Sigmoid colon (tissue), 6 donors: ENCODE measurements at regions not wholly inside any gene's neighbourhood (a gene's known extent, or its start where the extent isn't known, plus 50 kb on each side); places are given as distances from the start of the nearest gene placed in this dataset.

Source experiments
- DNase-seq: peaks from one replicate; pipeline ENCODE4 v3.0.0-alpha.2; 2019
- H3K27ac ChIP-seq, 4 donors: fragments of 200-600 bp; sonication (generic); one replicate each; pipeline ENCODE4 v1.5.1; 2016 to 2019; ENCODE audit warnings: mild to moderate bottlenecking in 1 of 4
- H3K27me3 ChIP-seq, 3 donors: fragments of 200-600 bp; sonication (generic); one replicate each; pipeline ENCODE4 v1.5.1; 2019; ENCODE audit warnings: mild to moderate bottlenecking in 1 of 3
- H3K36me3 ChIP-seq, 4 donors: fragments of 200-600 bp; sonication (generic); one replicate each; pipeline ENCODE4 v1.5.1; 2016 to 2019
- H3K4me1 ChIP-seq, 4 donors: fragments of 200-600 bp; sonication (generic); one replicate each; pipeline ENCODE4 v1.5.1; 2017 to 2019
- H3K4me3 ChIP-seq, 4 donors: fragments of 200-600 bp; sonication (generic); one replicate each; pipeline ENCODE4 v1.5.1; 2017 to 2019; ENCODE audit warnings: mild to moderate bottlenecking in 2 of 4, moderate library complexity in 1 of 4
- H3K9me3 ChIP-seq, 4 donors: fragments of 200-600 bp in 3 of 4; sonication (generic) in 3 of 4; one replicate each; pipeline versions ENCODE4 v1.5.1 to v1.6.1; 2013 to 2019
- CTCF ChIP-seq, 4 experiments: fragments of 450-650 bp in 3 of 4; fragments of 200-600 bp in 1 of 4; IDR thresholded peaks; one replicate each; pipeline ENCODE4 v1.5.1; 2016 to 2019; ENCODE audit warnings: antibody characterized with exemption in 4 of 4, mild to moderate bottlenecking in 3 of 4, moderate library complexity in 2 of 4
- EP300 ChIP-seq, 4 donors: sonication (generic); formaldehyde crosslinking; IDR thresholded peaks; one replicate each; pipeline ENCODE4 v1.6.1; 2017; ENCODE audit warnings: antibody characterized with exemption in 4 of 4
- POLR2A ChIP-seq, 2 donors: fragments of 450-650 bp; IDR thresholded peaks; one replicate each; pipeline ENCODE4 v1.6.1; 2016; ENCODE audit warnings: antibody characterized with exemption in 2 of 2, mild to moderate bottlenecking in 2 of 2, moderate library complexity in 2 of 2
- POLR2AphosphoS5 ChIP-seq, 4 donors: sonication (generic); formaldehyde crosslinking; IDR thresholded peaks; one replicate each; pipeline ENCODE4 v1.6.1; 2017; ENCODE audit warnings: antibody characterized with exemption in 4 of 4
- WGBS, 2 donors: extraction: QIAGEN DNeasy Blood & Tissue Kit; methylation state at CpG; one replicate each; pipeline ENCODE4 v1.1.7; 2013; 5-methylcytosine and 5-hydroxymethylcytosine counted together
- intact Hi-C: fragments of 100-400 bp; cut with DNase I; formaldehyde crosslinking; loops from one replicate; pipeline ENCODE4 v1.15.1; 2023
- donor health status: healthy with polysubstance abuse.
- donor health status: healthy.

- Histone ChIP-seq H3K9me3 (peaks cover 0 to 5% (median 4%) of the 10 kb centered on the region in 4 donors), H3K4me3 (no peak overlapping the region), H3K4me1 (no peaks in the 10 kb centered on the region), H3K27ac (no peak overlapping the region), H3K27me3 (no peaks in the 10 kb centered on the region), H3K36me3 (no peaks in the 10 kb centered on the region)
- TF ChIP-seq POLR2AphosphoS5 (IDR thresholded peaks at IDR 0.05) (no peak), CTCF (IDR thresholded peaks at IDR 0.05) (no peak), POLR2A (IDR thresholded peaks at IDR 0.05) (no peak), EP300 (IDR thresholded peaks at IDR 0.05) (no peak)
- no peak for DNase-seq
- intact Hi-C loops, result no loop called here
Measured at GRCh38 chr12:46699986-46700385, 125.8 kb downstream of the SLC38A4 start.

GRCh38 chr12:46698003-46698402 is 127.8 kb downstream of the SLC38A4 start:
- no peaks in the 10 kb centered on the region for H3K27me3 ChIP-seq
- no peak overlapping the region for H3K27ac ChIP-seq
- H3K9me3 ChIP-seq, result peaks cover 0 to 5% (median 4%) of the 10 kb centered on the region in 4 donors
- H3K4me1 ChIP-seq, result no peaks in the 10 kb centered on the region
- DNase-seq, result no peak
- TF ChIP-seq POLR2A (IDR thresholded peaks at IDR 0.05) (no peak), CTCF (IDR thresholded peaks at IDR 0.05) (no peak), EP300 (IDR thresholded peaks at IDR 0.05) (no peak), POLR2AphosphoS5 (IDR thresholded peaks at IDR 0.05) (no peak)
- no peaks in the 10 kb centered on the region for H3K36me3 ChIP-seq
- intact Hi-C loops, result no loop called here
- no peak overlapping the region for H3K4me3 ChIP-seq

- Histone ChIP-seq H3K4me1 (no peaks in the 10 kb centered on the region), H3K27me3 (no peaks in the 10 kb centered on the region), H3K27ac (no peak overlapping the region), H3K9me3 (peaks cover 0 to 5% (median 4%) of the 10 kb centered on the region in 4 donors), H3K36me3 (no peaks in the 10 kb centered on the region), H3K4me3 (no peak overlapping the region)
- DNase-seq, result no peak
- intact Hi-C loops, result no loop called here
- TF ChIP-seq POLR2A (IDR thresholded peaks at IDR 0.05) (no peak), POLR2AphosphoS5 (IDR thresholded peaks at IDR 0.05) (no peak), CTCF (IDR thresholded peaks at IDR 0.05) (no peak), EP300 (IDR thresholded peaks at IDR 0.05) (no peak)
- WGBS, 2 donors, result 82 to 92% methylated on average over 2 of the region's 2 CpGs
Measured at GRCh38 chr12:46693518-46693917, 132.3 kb downstream of the SLC38A4 start.

- Histone ChIP-seq H3K27me3 (no peaks in the 10 kb centered on the region), H3K36me3 (no peaks in the 10 kb centered on the region), H3K4me1 (no peaks in the 10 kb centered on the region), H3K4me3 (no peak overlapping the region), H3K27ac (no peak overlapping the region), H3K9me3 (peaks cover 0 to 5% (median 3%) of the 10 kb centered on the region in 4 donors)
- TF ChIP-seq POLR2A (IDR thresholded peaks at IDR 0.05) (no peak), CTCF (IDR thresholded peaks at IDR 0.05) (no peak), POLR2AphosphoS5 (IDR thresholded peaks at IDR 0.05) (no peak), EP300 (IDR thresholded peaks at IDR 0.05) (no peak)
- WGBS, 2 donors, result 88 to 92% methylated on average over 4 of the region's 4 CpGs
- intact Hi-C loops, result no loop called here
- DNase-seq, result no peak
Measured at GRCh38 chr12:46693034-46693433, 132.8 kb downstream of the SLC38A4 start.

- Histone ChIP-seq H3K9me3 (peaks cover 0 to under 1% (median under 1%) of the 10 kb centered on the region in 4 donors), H3K36me3 (no peaks in the 10 kb centered on the region), H3K4me1 (no peaks in the 10 kb centered on the region), H3K27ac (no peak overlapping the region), H3K27me3 (no peaks in the 10 kb centered on the region), H3K4me3 (no peak overlapping the region)
- no peak for TF ChIP-seq EP300 (IDR thresholded peaks at IDR 0.05)
- TF ChIP-seq POLR2A (IDR thresholded peaks at IDR 0.05), result no peak
- TF ChIP-seq CTCF (IDR thresholded peaks at IDR 0.05), result no peak
- TF ChIP-seq POLR2AphosphoS5 (IDR thresholded peaks at IDR 0.05), result no peak
- no peak for DNase-seq
- intact Hi-C loops, result no loop called here
- WGBS, 2 donors, result 81 to 92% methylated on average over 3 of the region's 3 CpGs
Measured at GRCh38 chr12:46692606-46693005, 133.2 kb downstream of the SLC38A4 start.
